HepG2 (cell line): ENCODE measurements at regions not wholly inside any gene's neighbourhood (a gene's known extent, or its start where the extent isn't known, plus 50 kb on each side); places are given as distances from the start of the nearest gene placed in this dataset.

Experiments
- ATAC-seq: fragments of 200-7000 bp; cut with Tn5 transposase; 3 replicates; pipeline ENCODE4 v1.9.1; 2020; ENCODE audit warnings: mild to moderate bottlenecking, moderate library complexity
- BruUV-seq: library from RNA; stranded (reverse); fragments of 400-500 nt; replicated peaks from 2 replicates; lab custom pipeline; 2021; lab: Mats Ljungman, UMichigan
- CTCF ChIA-PET: fragments of 300-600 bp; formaldehyde crosslinking; extraction: SDS; loops from one replicate; lab custom pipeline; 2021; ENCODE audit warnings: low total read pairs, inconsistent platforms, low intra/inter-chr PET ratio; lab: Yijun Ruan, JAX
- POLR2A ChIA-PET: fragments of 350-600 bp; sonication (Branson Sonifier 250); formaldehyde crosslinking; loops from one replicate; lab custom pipeline; 2020; ENCODE audit warnings: antibody characterized with exemption, inconsistent platforms; lab: Yijun Ruan, JAX
- DNase-seq: peaks from one replicate; pipeline ENCODE4 v3.0.0-alpha.2; 2015; ENCODE audit warnings: low spot score
- FAIRE-seq: peaks from 3 replicates; lab custom pipeline; 2011; peaks lifted over from hg19 to GRCh38; lab: Jason Lieb, UNC
- H2AFZ ChIP-seq: one replicate; pipeline ENCODE4 v1.6.1; 2011; ENCODE audit warnings: low read length, inconsistent platforms
- H3K27ac ChIP-seq: fragments of 300-600 bp; 3 replicates; pipeline ENCODE4 v1.8.0; 2011; ENCODE audit warnings: mixed run types, mild to moderate bottlenecking, mixed read lengths, low read length, inconsistent platforms; ENCODE audit not compliant: insufficient read depth; ENCODE audit errors: extremely low read length
- H3K27me3 ChIP-seq, 2 experiments: fragments of 200-600 bp in 1 of 2; 2 replicates in 1 of 2; 3 replicates in 1 of 2; pipeline versions ENCODE4 v1.6.0 to v1.8.0; 2011; ENCODE audit warnings: low read length in 2 of 2, mild to moderate bottlenecking in 2 of 2, moderate library complexity in 2 of 2, inconsistent platforms in 1 of 2; ENCODE audit not compliant: insufficient read depth in 2 of 2, control insufficient read depth in 1 of 2
- H3K36me3 ChIP-seq, 2 experiments: fragments of 200-600 bp in 1 of 2; replicated peaks in 1 of 2; 2 replicates in 1 of 2; 3 replicates in 1 of 2; pipeline versions ENCODE4 v1.5.1 to v1.8.0; 2011; ENCODE audit warnings: low read length in 2 of 2, inconsistent platforms in 1 of 2; ENCODE audit not compliant: insufficient read depth in 2 of 2, control insufficient read depth in 1 of 2
- H3K4me1 ChIP-seq: 2 replicates; pipeline ENCODE4 v1.5.1; 2012; ENCODE audit warnings: low read length, inconsistent platforms; ENCODE audit not compliant: insufficient read depth
- H3K4me2 ChIP-seq: 2 replicates; pipeline ENCODE4 v1.6.0; 2011; ENCODE audit warnings: low read depth, low read length, inconsistent platforms
- H3K4me3 ChIP-seq, 3 experiments: fragments of 200-600 bp in 1 of 3; sonication (generic), shearing (Covaris generic) in 1 of 3; replicated peaks in 1 of 3; 2 replicates each; pipeline ENCODE4 v1.5.1; 2011 to 2016; ENCODE audit warnings: low read length in 3 of 3, inconsistent platforms in 2 of 3, low read depth in 2 of 3, mild to moderate bottlenecking in 2 of 3, control low read depth in 1 of 3, mixed read lengths in 1 of 3; ENCODE audit not compliant: insufficient read depth in 1 of 3
- H3K79me2 ChIP-seq: one replicate; pipeline ENCODE4 v1.6.1; 2011; ENCODE audit warnings: low read length, inconsistent platforms; ENCODE audit not compliant: insufficient read depth
- H3K9ac ChIP-seq: 2 replicates; pipeline ENCODE4 v1.6.0; 2011; ENCODE audit warnings: mild to moderate bottlenecking, low read depth, low read length, inconsistent platforms; ENCODE audit not compliant: insufficient read depth
- H3K9me3 ChIP-seq: 2 replicates; pipeline ENCODE4 v1.5.1; 2012; ENCODE audit warnings: mild to moderate bottlenecking, low read length
- H4K20me1 ChIP-seq: 2 replicates; pipeline ENCODE4 v1.6.0; 2011; ENCODE audit warnings: inconsistent platforms, mild to moderate bottlenecking, low read length, moderate library complexity; ENCODE audit not compliant: insufficient read depth
- CENPBD1 ChIP-seq: sonication (generic); formaldehyde crosslinking; IDR thresholded peaks from 2 replicates; pipeline ENCODE4 v1.8.0; 2022; ENCODE audit warnings: missing genetic modification reagents, low read depth, mild to moderate bottlenecking, borderline replicate concordance
- CSRNP1 ChIP-seq: sonication (generic); formaldehyde crosslinking; IDR thresholded peaks from 2 replicates; pipeline ENCODE4 v1.8.1; 2023; ENCODE audit warnings: mild to moderate bottlenecking, missing genetic modification reagents
- ELF4 ChIP-seq: sonication (generic); formaldehyde crosslinking; IDR thresholded peaks from 2 replicates; pipeline ENCODE4 v1.5.0; 2020; ENCODE audit warnings: missing genetic modification reagents, mild to moderate bottlenecking, moderate library complexity, borderline replicate concordance
- HDAC6 ChIP-seq: fragments of 200-600 bp; sonication (generic); IDR thresholded peaks from 2 replicates; pipeline ENCODE4 v1.7.0; 2017; ENCODE audit warnings: mild to moderate bottlenecking, antibody characterized with exemption, low read length, low read depth
- MEF2D ChIP-seq: sonication (generic); formaldehyde crosslinking; IDR thresholded peaks from 2 replicates; pipeline ENCODE4 v1.5.1; 2020; ENCODE audit warnings: mild to moderate bottlenecking, missing genetic modification reagents
- MLX ChIP-seq: IDR thresholded peaks from 2 replicates; pipeline ENCODE4 v1.6.1; 2016
- NR2F6 ChIP-seq, 2 experiments: IDR thresholded peaks; 2 replicates each; pipeline ENCODE4 v1.6.1; 2016; ENCODE audit warnings: antibody characterized with exemption in 1 of 2, mild to moderate bottlenecking in 1 of 2
- PRPF4 ChIP-seq: fragments of 200-400 bp; formaldehyde crosslinking; IDR thresholded peaks from 2 replicates; pipeline ENCODE4 v1.6.1; 2016; ENCODE audit warnings: low read length, low read depth; ENCODE audit not compliant: poor library complexity, severe bottlenecking
- SRSF9 ChIP-seq: fragments of 200-400 bp; formaldehyde crosslinking; IDR thresholded peaks from 2 replicates; pipeline ENCODE4 v1.6.1; 2018; ENCODE audit warnings: borderline replicate concordance, mild to moderate bottlenecking, low read depth, low read length; ENCODE audit not compliant: insufficient read depth, poor library complexity, severe bottlenecking
- TRAFD1 ChIP-seq: sonication (generic); formaldehyde crosslinking; IDR thresholded peaks from 2 replicates; pipeline ENCODE4 v1.5.1; 2020; ENCODE audit warnings: missing genetic modification reagents, mild to moderate bottlenecking, borderline replicate concordance
- ZNF124 ChIP-seq: sonication (generic); formaldehyde crosslinking; IDR thresholded peaks from 2 replicates; pipeline ENCODE4 v1.4.0; 2020; ENCODE audit warnings: missing genetic modification reagents
- ZNF296 ChIP-seq: sonication (generic); formaldehyde crosslinking; conservative IDR thresholded peaks from 2 replicates; pipeline ENCODE4 v1.5.0; 2020; ENCODE audit warnings: mild to moderate bottlenecking, missing genetic modification reagents
- ZNF34 ChIP-seq: sonication (generic); formaldehyde crosslinking; IDR thresholded peaks from 2 replicates; pipeline ENCODE4 v1.4.0; 2020; ENCODE audit warnings: mild to moderate bottlenecking, missing genetic modification reagents, borderline replicate concordance
- WGBS: methylation state at CpG from one replicate; pipeline ENCODE4 v1.1.6; 2017; ENCODE audit warnings: low lambda C conversion rate; 5-methylcytosine and 5-hydroxymethylcytosine counted together
- in situ Hi-C: cut with HindIII; loops from 2 replicates; pipeline ENCODE4 v1.10.0; 2017; ENCODE audit warnings: low pct_unique_long_range_greater_than_20kb; ENCODE audit not compliant: extremely low pct_ligation_motif_present
- intact Hi-C: fragments of 100-400 bp; cut with micrococcal nuclease; formaldehyde crosslinking; loops from one replicate; pipeline ENCODE4 v1.10.0; 2022; ENCODE audit not compliant: unreplicated experiment

GRCh38 chr4:114263233-114263632, 283.8 kb upstream of the ARSJ start:
- no peaks in the 10 kb centered on the region for H3K9me3 ChIP-seq
- TF ChIP-seq ZNF296 (CRISPR knock-in tag) = no peak
- TF ChIP-seq ZNF34 (CRISPR knock-in tag) = no peak
- no peak for TF ChIP-seq NR2F6 (IDR thresholded peaks at IDR 0.05)
- TF ChIP-seq NR2F6 (CRISPR knock-in tag; IDR thresholded peaks at IDR 0.05) = no peak
- no peak for TF ChIP-seq HDAC6
- TF ChIP-seq ELF4 (CRISPR knock-in tag) = no peak
- TF ChIP-seq PRPF4 = no peak
- no peak for TF ChIP-seq CSRNP1 (CRISPR knock-in tag)
- no peak for TF ChIP-seq TRAFD1 (CRISPR knock-in tag)
- no peak for TF ChIP-seq MLX
- TF ChIP-seq CENPBD1 (CRISPR knock-in tag) = no peak
- TF ChIP-seq MEF2D (CRISPR knock-in tag) = no peak
- TF ChIP-seq ZNF124 (CRISPR knock-in tag) = no peak
- no peak for TF ChIP-seq SRSF9
- ChIA-PET CTCF (no interaction called here), POLR2A (no interaction called here)
- in situ Hi-C loops (no loop called here), intact Hi-C loops (loop anchor here (1.0 kb wide), 1 partner anchor 10 kb away; no protein-coding TSS in a partner anchor)
- DNase-seq = no peak
- no peak for FAIRE-seq
- H3K36me3 ChIP-seq = no peaks in the 10 kb centered on the region
- no peaks in the 10 kb centered on the region for H3K79me2 ChIP-seq
- H3K4me1 ChIP-seq = peaks cover 9% of the 10 kb centered on the region
- no peak overlapping the region for H3K9ac ChIP-seq
- no peaks in the 10 kb centered on the region for H3K27me3 ChIP-seq
- 6% methylated on average over 2 of the region's 2 CpGs for WGBS
- no peak overlapping the region for H2AFZ ChIP-seq
- no peak overlapping the region for H3K27ac ChIP-seq
- no peak for ATAC-seq
- no TSS peak for BruUV-seq
- H4K20me1 ChIP-seq = no peaks in the 10 kb centered on the region
- H3K4me3 ChIP-seq = no peak overlapping the region
- H3K4me2 ChIP-seq = no peak overlapping the region
